ENCODE measurements at regions not wholly inside any gene's neighbourhood (a gene's known extent, or its start where the extent isn't known, plus 50 kb on each side); places are given as distances from the start of the nearest gene placed in this dataset.

DNA sequence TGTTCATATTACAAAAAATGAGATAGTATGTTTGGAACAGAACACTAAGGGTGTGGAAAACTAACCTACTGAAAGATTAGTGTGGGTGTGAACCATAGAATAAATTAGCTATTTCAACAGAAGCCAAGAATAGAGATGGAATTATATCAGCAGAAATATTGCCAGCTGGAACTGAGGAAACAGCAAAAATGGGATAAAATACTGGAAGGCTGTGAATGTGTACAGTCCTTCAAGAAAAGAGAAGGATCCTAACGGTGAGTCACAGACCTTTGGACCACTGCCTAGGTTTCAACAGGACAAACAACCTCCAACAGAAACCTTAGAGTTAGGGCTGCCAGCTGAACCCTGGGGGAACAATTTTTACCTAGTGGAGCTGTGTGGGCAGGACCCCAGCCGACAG is 395.0 kb downstream of the ZWINT start:
- TF ChIP-seq POLR2A (IDR thresholded peaks at IDR 0.05) = no peak
- TF ChIP-seq, protein P1, sequence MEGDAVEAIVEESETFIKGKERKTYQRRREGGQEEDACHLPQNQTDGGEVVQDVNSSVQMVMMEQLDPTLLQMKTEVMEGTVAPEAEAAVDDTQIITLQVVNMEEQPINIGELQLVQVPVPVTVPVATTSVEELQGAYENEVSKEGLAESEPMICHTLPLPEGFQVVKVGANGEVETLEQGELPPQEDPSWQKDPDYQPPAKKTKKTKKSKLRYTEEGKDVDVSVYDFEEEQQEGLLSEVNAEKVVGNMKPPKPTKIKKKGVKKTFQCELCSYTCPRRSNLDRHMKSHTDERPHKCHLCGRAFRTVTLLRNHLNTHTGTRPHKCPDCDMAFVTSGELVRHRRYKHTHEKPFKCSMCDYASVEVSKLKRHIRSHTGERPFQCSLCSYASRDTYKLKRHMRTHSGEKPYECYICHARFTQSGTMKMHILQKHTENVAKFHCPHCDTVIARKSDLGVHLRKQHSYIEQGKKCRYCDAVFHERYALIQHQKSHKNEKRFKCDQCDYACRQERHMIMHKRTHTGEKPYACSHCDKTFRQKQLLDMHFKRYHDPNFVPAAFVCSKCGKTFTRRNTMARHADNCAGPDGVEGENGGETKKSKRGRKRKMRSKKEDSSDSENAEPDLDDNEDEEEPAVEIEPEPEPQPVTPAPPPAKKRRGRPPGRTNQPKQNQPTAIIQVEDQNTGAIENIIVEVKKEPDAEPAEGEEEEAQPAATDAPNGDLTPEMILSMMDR (IDR thresholded peaks at IDR 0.05) = no peak

Measured in uterus (tissue), 2 donors.